GM12801 (cell line): ENCODE measurements at regions not wholly inside any gene's neighbourhood (a gene's known extent, or its start where the extent isn't known, plus 50 kb on each side); places are given as distances from the start of the nearest gene placed in this dataset.

Experiments used
- TF ChIP-seq, protein P1 (sequence below): IDR thresholded peaks from one replicate; pipeline ENCODE4 v1.5.1; 2011; ENCODE audit warnings: control low read depth; ENCODE audit not compliant: insufficient read length; ENCODE audit errors: extremely low read depth

- TF ChIP-seq, protein P1, sequence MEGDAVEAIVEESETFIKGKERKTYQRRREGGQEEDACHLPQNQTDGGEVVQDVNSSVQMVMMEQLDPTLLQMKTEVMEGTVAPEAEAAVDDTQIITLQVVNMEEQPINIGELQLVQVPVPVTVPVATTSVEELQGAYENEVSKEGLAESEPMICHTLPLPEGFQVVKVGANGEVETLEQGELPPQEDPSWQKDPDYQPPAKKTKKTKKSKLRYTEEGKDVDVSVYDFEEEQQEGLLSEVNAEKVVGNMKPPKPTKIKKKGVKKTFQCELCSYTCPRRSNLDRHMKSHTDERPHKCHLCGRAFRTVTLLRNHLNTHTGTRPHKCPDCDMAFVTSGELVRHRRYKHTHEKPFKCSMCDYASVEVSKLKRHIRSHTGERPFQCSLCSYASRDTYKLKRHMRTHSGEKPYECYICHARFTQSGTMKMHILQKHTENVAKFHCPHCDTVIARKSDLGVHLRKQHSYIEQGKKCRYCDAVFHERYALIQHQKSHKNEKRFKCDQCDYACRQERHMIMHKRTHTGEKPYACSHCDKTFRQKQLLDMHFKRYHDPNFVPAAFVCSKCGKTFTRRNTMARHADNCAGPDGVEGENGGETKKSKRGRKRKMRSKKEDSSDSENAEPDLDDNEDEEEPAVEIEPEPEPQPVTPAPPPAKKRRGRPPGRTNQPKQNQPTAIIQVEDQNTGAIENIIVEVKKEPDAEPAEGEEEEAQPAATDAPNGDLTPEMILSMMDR, result no peak
Observed at GRCh38 chr4:59904331-59904730, 1295.8 kb upstream of the ADGRL3 start.

DNA sequence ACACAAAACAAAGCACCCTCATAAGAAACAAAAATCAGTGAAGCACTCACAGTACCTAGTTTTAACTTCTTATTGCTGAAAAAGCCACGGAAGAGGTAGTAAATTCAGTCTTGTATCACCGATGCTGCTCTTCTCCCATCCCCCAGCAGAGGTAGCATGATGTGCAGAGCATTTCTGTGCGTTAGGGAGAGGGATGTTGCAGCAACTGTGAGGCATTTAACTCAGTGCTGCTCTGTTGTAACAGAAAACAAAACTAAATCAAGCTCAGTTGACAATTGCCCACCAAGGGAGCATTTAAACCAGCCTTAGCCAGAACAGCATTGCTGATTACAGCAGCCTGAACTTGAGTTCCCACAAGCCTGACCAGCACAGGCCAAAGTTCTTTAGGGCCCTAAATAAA, 1279.7 kb upstream of the ADGRL3 start:
- TF ChIP-seq, protein P1, result no peak

DNA sequence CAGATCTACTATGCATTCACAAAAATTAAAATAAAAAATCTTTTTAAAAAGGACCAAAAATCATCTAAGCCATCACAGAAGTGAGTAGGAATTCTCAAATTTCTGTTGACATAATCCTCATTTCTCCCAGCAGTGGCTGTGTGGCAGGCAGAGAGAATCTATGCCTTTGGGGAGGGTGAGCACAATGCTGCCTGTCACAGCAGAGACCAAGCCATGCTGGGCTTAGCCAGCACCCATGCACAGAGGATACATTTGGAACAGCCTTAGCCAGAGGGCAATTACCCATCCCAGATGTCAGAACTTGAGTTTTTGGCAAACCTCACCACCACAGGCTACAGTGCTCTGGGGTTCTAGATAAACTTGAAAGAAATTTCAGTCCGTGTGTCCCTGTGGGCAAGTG, 1274.8 kb upstream of the ADGRL3 start:
- TF ChIP-seq, protein P1, result no peak

- TF ChIP-seq, protein P1, result no peak
Observed at GRCh38 chr4:59936566-59936965, 1263.6 kb upstream of the ADGRL3 start.

- TF ChIP-seq, protein P1, result no peak
Observed at GRCh38 chr4:59938166-59938565, 1262.0 kb upstream of the ADGRL3 start.

GRCh38 chr4:59945277-59945676, 1254.8 kb upstream of the ADGRL3 start:
- TF ChIP-seq, protein P1, result no peak

DNA sequence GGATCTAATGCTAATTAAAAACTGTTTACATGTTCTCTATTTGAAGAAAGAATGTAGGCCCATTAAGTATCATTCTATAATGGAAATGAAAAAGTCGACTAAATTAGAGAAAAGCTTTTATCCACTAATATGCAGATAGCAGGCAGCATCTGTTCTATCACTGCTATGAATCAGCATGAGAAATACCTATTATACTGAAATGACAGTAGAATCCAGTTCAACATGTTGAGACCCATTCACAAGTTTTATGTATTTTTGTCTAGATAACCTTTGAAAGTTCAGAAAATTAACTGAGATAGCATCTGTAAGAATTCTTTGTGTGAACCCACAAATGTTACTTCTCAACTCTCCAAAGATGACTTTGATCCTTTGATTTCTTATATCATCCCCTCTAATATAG, 1254.4 kb upstream of the ADGRL3 start:
- TF ChIP-seq, protein P1, result no peak

DNA sequence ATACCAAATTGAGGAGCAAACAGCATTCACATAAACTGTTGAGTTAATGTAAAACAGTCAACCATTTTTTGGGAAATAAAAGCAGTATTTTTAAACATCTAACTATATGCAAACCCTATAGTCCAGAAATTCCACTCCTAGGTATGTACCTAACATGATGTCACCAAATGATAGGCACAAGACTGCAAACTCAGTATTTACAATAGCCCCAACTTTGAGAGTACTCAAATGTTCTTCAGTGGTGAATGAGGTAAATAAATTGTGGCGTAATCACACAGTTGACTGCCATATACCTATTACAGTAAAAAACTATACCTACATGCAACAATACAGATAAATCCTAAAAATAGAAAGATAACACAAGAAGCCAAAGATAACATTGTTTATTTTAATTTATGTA, 1243.8 kb upstream of the ADGRL3 start:
- TF ChIP-seq, protein P1, result no peak
